ENCODE measurements at regions not wholly inside any gene's neighbourhood (a gene's known extent, or its start where the extent isn't known, plus 50 kb on each side); places are given as distances from the start of the nearest gene placed in this dataset.

- ChIA-PET CTCF (no interaction called here), POLR2A (ENCODE audit: unreplicated experiment) (no interaction called here)
- no peaks in the 10 kb centered on the region for H4K20me1 ChIP-seq (ENCODE audit: low read length)
- H3K9me2 ChIP-seq (replicated peaks; ENCODE audit: low read length), result no peaks in the 10 kb centered on the region
- 0 out of 2 replicates have a peak overlapping the region, but pooled peaks have one; percentile 3 for H2AFZ ChIP-seq (ENCODE audit: low read length)
- H3K27ac ChIP-seq (ENCODE audit: low read length), result peak overlapping the region; percentile 46
- H3K79me2 ChIP-seq (ENCODE audit: low read length), result no peaks in the 10 kb centered on the region
- ATAC-seq (peak; percentile 25), DNase-seq (peak; percentile 87)
- H3K36me3 ChIP-seq (ENCODE audit: low read depth, low read length), result no peaks in the 10 kb centered on the region
- intact Hi-C loops (cut with micrococcal nuclease), result no loop called here
- peaks cover 58% of the 10 kb centered on the region for H3K4me1 ChIP-seq (ENCODE audit: insufficient read depth, low read length)
- no peaks in the 10 kb centered on the region for H3K27me3 ChIP-seq (ENCODE audit: low read length)
- TF ChIP-seq EZH2phosphoT487 (IDR thresholded peaks at IDR 0.05; ENCODE audit: borderline replicate concordance, low read length), result no peak
- TF ChIP-seq EZH2 (IDR thresholded peaks at IDR 0.05; ENCODE audit: low read length, unreplicated experiment), result no peak
- no peak for TF ChIP-seq CTCF (conservative IDR thresholded peaks at IDR 0.05; ENCODE audit: low read depth, low read length)
- no peak overlapping the region for H3K4me3 ChIP-seq (ENCODE audit: low read length)
- BruUV-seq (replicated peaks), result no TSS peak
- peak overlapping the region; percentile 31 for H3K4me2 ChIP-seq (ENCODE audit: low read length)
- H3K9me3 ChIP-seq (ENCODE audit: low read length), result no peaks in the 10 kb centered on the region
- H3K9ac ChIP-seq (ENCODE audit: low read length), result no peak overlapping the region
- no peaks in the 10 kb centered on the region for H3F3A ChIP-seq (ENCODE audit: low read length, unreplicated experiment)
These were observed 136.4 kb upstream of the PTPN1 start for GRCh38 chr20:50373674-50374286.

DNA sequence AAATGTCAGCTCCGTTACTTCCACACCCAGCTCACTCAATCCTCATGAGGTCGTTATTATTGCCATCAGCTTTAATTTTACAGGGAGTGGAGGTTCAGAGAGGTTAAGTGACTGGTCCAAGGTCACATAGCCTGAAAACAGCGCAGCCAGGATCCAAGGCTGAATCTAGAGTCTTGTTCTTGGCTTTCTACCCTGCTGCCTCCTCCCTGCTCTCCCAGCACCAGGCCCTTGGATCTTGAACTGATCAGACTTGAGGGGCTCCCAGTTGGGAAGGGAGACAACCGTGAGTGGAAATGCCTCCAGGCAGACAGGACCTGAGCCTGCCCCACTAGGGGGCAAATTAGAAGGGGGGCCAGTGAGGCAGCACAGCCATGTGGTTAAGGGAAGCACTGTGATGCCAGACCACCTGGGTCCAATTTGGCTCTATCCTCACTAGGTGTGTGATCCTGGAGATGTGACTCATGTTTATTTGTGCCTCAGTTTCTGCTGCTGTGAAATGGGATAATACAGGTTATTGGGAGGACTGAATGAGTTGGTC is 135.6 kb upstream of the PTPN1 start:
- Histone ChIP-seq H3K27ac (ENCODE audit: low read length) (peak overlapping the region; percentile 46), H3F3A (ENCODE audit: low read length, unreplicated experiment) (no peaks in the 10 kb centered on the region), H4K20me1 (ENCODE audit: low read length) (no peaks in the 10 kb centered on the region), H3K9me3 (ENCODE audit: low read length) (no peaks in the 10 kb centered on the region), H3K36me3 (ENCODE audit: low read depth, low read length) (no peaks in the 10 kb centered on the region), H3K79me2 (ENCODE audit: low read length) (no peaks in the 10 kb centered on the region), H3K27me3 (ENCODE audit: low read length) (no peaks in the 10 kb centered on the region), H3K4me1 (ENCODE audit: insufficient read depth, low read length) (peaks cover 58% of the 10 kb centered on the region), H3K9ac (ENCODE audit: low read length) (no peak overlapping the region), H3K4me2 (ENCODE audit: low read length) (peak overlapping the region; percentile 31), H2AFZ (ENCODE audit: low read length) (no peak overlapping the region), H3K4me3 (ENCODE audit: low read length) (no peak overlapping the region), H3K9me2 (replicated peaks; ENCODE audit: low read length) (no peaks in the 10 kb centered on the region)
- TF ChIP-seq EZH2 (IDR thresholded peaks at IDR 0.05; ENCODE audit: low read length, unreplicated experiment), result no peak
- no peak for TF ChIP-seq CTCF (conservative IDR thresholded peaks at IDR 0.05; ENCODE audit: low read depth, low read length)
- TF ChIP-seq EZH2phosphoT487 (IDR thresholded peaks at IDR 0.05; ENCODE audit: borderline replicate concordance, low read length), result no peak
- ChIA-PET POLR2A (ENCODE audit: unreplicated experiment) (no interaction called here), CTCF (no interaction called here)
- ATAC-seq, result no peak
- no peak for DNase-seq
- intact Hi-C loops (cut with micrococcal nuclease), result loop anchor here (5.0 kb wide), 1 partner anchor 52 kb away; no protein-coding TSS in a partner anchor
- BruUV-seq (replicated peaks), result no TSS peak
